CD14-positive monocyte (primary cell): ENCODE measurements at regions not wholly inside any gene's neighbourhood (a gene's known extent, or its start where the extent isn't known, plus 50 kb on each side); places are given as distances from the start of the nearest gene placed in this dataset.

ENCODE experiments used
- DNase-seq, 3 donors: peaks; one replicate each; pipeline ENCODE4 v3.0.0-alpha.2; 2011 to 2022
- H2AFZ ChIP-seq: 2 replicates; pipeline ENCODE4 v1.6.0; 2012; ENCODE audit warnings: mild to moderate bottlenecking, low read depth, low read length, inconsistent platforms; ENCODE audit not compliant: insufficient read depth, poor library complexity, severe bottlenecking
- H3K27ac ChIP-seq, 2 donors: 1 replicate in 1 of 2; 2 replicates in 1 of 2; pipeline ENCODE4 v1.5.1; 2012 to 2013; ENCODE audit warnings: low read length in 2 of 2, control low read depth in 1 of 2, inconsistent platforms in 1 of 2, low read depth in 1 of 2, mild to moderate bottlenecking in 1 of 2
- H3K27me3 ChIP-seq, 2 donors: one replicate each; pipeline versions ENCODE4 v1.6.0 to v1.6.1; 2011 to 2013; ENCODE audit warnings: low read length in 2 of 2; ENCODE audit not compliant: control insufficient read depth in 2 of 2, insufficient read depth in 2 of 2
- H3K36me3 ChIP-seq, 2 donors: replicated peaks in 1 of 2; 1 replicate in 1 of 2; 2 replicates in 1 of 2; pipeline versions ENCODE4 v1.5.1 to v1.6.1; 2012 to 2013; ENCODE audit warnings: low read length in 2 of 2, control low read depth in 1 of 2, inconsistent platforms in 1 of 2, mild to moderate bottlenecking in 1 of 2; ENCODE audit not compliant: insufficient read depth in 2 of 2, control insufficient read depth in 1 of 2
- H3K4me1 ChIP-seq, 2 donors: 1 replicate in 1 of 2; 2 replicates in 1 of 2; pipeline versions ENCODE4 v1.5.1 to v1.6.1; 2012 to 2013; ENCODE audit warnings: low read length in 2 of 2, control low read depth in 1 of 2, inconsistent platforms in 1 of 2, mild to moderate bottlenecking in 1 of 2, moderate library complexity in 1 of 2; ENCODE audit not compliant: insufficient read depth in 2 of 2, control insufficient read depth in 1 of 2
- H3K4me2 ChIP-seq: replicated peaks from 2 replicates; pipeline ENCODE3; 2012; ENCODE audit warnings: low read length, moderate library complexity, mild to moderate bottlenecking; ENCODE audit not compliant: poor library complexity, severe bottlenecking; ENCODE audit errors: extremely low read depth
- H3K4me3 ChIP-seq, 3 experiments: fragments of 200-600 bp in 1 of 3; sonication (generic) in 1 of 3; replicated peaks in 1 of 3; 1 replicate in 2 of 3; 2 replicates in 1 of 3; pipeline ENCODE4 v1.5.1; 2011 to 2013; ENCODE audit warnings: low read length in 3 of 3, mild to moderate bottlenecking in 3 of 3, control low read depth in 2 of 3, low read depth in 2 of 3, inconsistent platforms in 1 of 3, moderate library complexity in 1 of 3
- H3K79me2 ChIP-seq: 2 replicates; pipeline ENCODE4 v1.6.0; 2012; ENCODE audit warnings: mild to moderate bottlenecking, control low read depth, inconsistent platforms, low read length, moderate library complexity; ENCODE audit not compliant: insufficient read depth
- H3K9ac ChIP-seq: 2 replicates; pipeline ENCODE4 v1.6.0; 2017; ENCODE audit warnings: low read length, mild to moderate bottlenecking; ENCODE audit not compliant: insufficient read depth, poor library complexity, severe bottlenecking
- H3K9me3 ChIP-seq, 2 donors: replicated peaks in 1 of 2; 1 replicate in 1 of 2; 2 replicates in 1 of 2; pipeline versions ENCODE4 v1.5.1 to v1.6.1; 2012 to 2013; ENCODE audit warnings: low read length in 2 of 2, control low read depth in 1 of 2; ENCODE audit not compliant: control insufficient read depth in 1 of 2, insufficient read depth in 1 of 2
- H4K20me1 ChIP-seq: 2 replicates; pipeline ENCODE4 v1.6.0; 2012; ENCODE audit warnings: mild to moderate bottlenecking, low read length, control low read depth, moderate library complexity; ENCODE audit not compliant: insufficient read depth
- H3K27ac Mint-ChIP-seq, 7 donors: one replicate each; pipeline ENCODE4 v1.8.0; 2020; ENCODE audit warnings: mild to moderate bottlenecking in 7 of 7, mixed read lengths in 7 of 7, moderate library complexity in 6 of 7, inconsistent platforms in 2 of 7
- H3K27me3 Mint-ChIP-seq, 3 donors: one replicate each; pipeline ENCODE4 v1.8.0; 2021 to 2022; ENCODE audit warnings: low read depth in 3 of 3, mild to moderate bottlenecking in 3 of 3, mixed read lengths in 3 of 3, moderate library complexity in 3 of 3, inconsistent platforms in 1 of 3
- H3K36me3 Mint-ChIP-seq, 2 donors: one replicate each; pipeline ENCODE4 v1.8.0; 2020; ENCODE audit warnings: mixed read lengths in 2 of 2, inconsistent platforms in 1 of 2, mild to moderate bottlenecking in 1 of 2
- H3K4me1 Mint-ChIP-seq: one replicate; pipeline ENCODE4 v1.8.0; 2020; ENCODE audit warnings: mild to moderate bottlenecking, mixed read lengths
- H3K4me3 Mint-ChIP-seq, 2 donors: one replicate each; pipeline ENCODE4 v1.8.0; 2020; ENCODE audit warnings: mild to moderate bottlenecking in 2 of 2, mixed read lengths in 2 of 2, moderate library complexity in 1 of 2
- H3K9me3 Mint-ChIP-seq, 7 donors: one replicate each; pipeline ENCODE4 v1.8.0; 2020 to 2022; ENCODE audit warnings: mixed read lengths in 7 of 7, mild to moderate bottlenecking in 6 of 7, moderate library complexity in 6 of 7, inconsistent platforms in 2 of 7
- CTCF ChIP-seq: fragments of 200-600 bp; IDR thresholded peaks from one replicate; pipeline ENCODE4 v1.8.0; 2022; ENCODE audit warnings: antibody characterized with exemption, mild to moderate bottlenecking
- WGBS: methylation state at CpG from one replicate; pipeline ENCODE4 v1.1.5; 2013; ENCODE audit warnings: missing lambda C conversion rate; ENCODE audit not compliant: insufficient coverage; 5-methylcytosine and 5-hydroxymethylcytosine counted together
- intact Hi-C, 2 donors: fragments of 100-400 bp; cut with micrococcal nuclease; formaldehyde crosslinking; loops; one replicate each; pipeline versions ENCODE4 v1.15.0 to v1.15.1; 2023

- intact Hi-C loops = no loop called here
- Mint-ChIP-seq H3K9me3 (peaks cover 0 to 2% (median 0%) of the 10 kb centered on the region in 7 donors), H3K27me3 (peaks cover 15 to 46% (median 22%) of the 10 kb centered on the region in 3 donors), H3K27ac (no peak overlapping the region), H3K36me3 (no peaks in the 10 kb centered on the region), H3K4me3 (no peak overlapping the region), H3K4me1 (no peaks in the 10 kb centered on the region)
- no peak for DNase-seq
- Histone ChIP-seq H3K9ac (no peak overlapping the region), H3K27ac (no peak overlapping the region), H2AFZ (no peak overlapping the region), H4K20me1 (no peaks in the 10 kb centered on the region), H3K27me3 (peaks cover 14 to 23% of the 10 kb centered on the region in 2 donors), H3K4me2 (no peak overlapping the region), H3K79me2 (no peaks in the 10 kb centered on the region), H3K4me3 (no peak overlapping the region), H3K36me3 (no peaks in the 10 kb centered on the region), H3K9me3 (no peaks in the 10 kb centered on the region), H3K4me1 (no peaks in the 10 kb centered on the region)
- TF ChIP-seq CTCF = no peak
- 100% methylated on average over 1 of the region's 2 CpGs for WGBS
Observed at GRCh38 chr2:176560296-176560695, 291.1 kb downstream of the MTX2 start.

DNA sequence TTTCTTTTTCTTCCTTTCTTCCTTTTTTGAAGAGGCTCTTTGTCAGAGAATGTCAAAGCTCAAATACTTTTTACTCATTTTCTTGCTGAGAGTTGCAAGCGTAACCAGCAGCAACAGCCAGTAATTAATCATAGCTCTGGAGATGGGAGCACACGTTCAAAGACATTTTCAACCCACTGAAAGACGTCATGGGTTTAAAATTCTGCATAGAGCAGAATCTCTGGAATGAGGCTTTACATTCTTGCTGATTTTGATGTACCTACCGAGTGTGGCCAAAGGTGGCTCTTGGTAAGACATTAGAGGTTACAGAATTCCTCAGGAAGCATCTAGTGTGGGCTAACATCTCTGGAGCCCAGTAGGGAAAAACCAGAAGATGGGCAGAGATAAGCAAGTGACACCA, 292.5 kb downstream of the MTX2 start:
- H3K9me3 ChIP-seq = no peaks in the 10 kb centered on the region
- Mint-ChIP-seq H3K4me1 (no peaks in the 10 kb centered on the region), H3K36me3 (no peaks in the 10 kb centered on the region), H3K27ac (no peak overlapping the region), H3K27me3 (peaks cover 16 to 38% (median 20%) of the 10 kb centered on the region in 3 donors), H3K9me3 (peaks cover 0 to 2% (median 0%) of the 10 kb centered on the region in 7 donors), H3K4me3 (no peak overlapping the region)
- H4K20me1 ChIP-seq = no peaks in the 10 kb centered on the region
- H3K4me2 ChIP-seq = no peak overlapping the region
- DNase-seq = no peak
- 77% methylated on average over 3 of the region's 4 CpGs for WGBS
- TF ChIP-seq CTCF = no peak
- H3K27ac ChIP-seq = no peak overlapping the region
- peaks cover 11 to 15% of the 10 kb centered on the region in 2 donors for H3K27me3 ChIP-seq
- H3K4me1 ChIP-seq = no peaks in the 10 kb centered on the region
- H2AFZ ChIP-seq = no peak overlapping the region
- no peak overlapping the region for H3K9ac ChIP-seq
- H3K36me3 ChIP-seq = no peaks in the 10 kb centered on the region
- intact Hi-C loops = no loop called here
- no peak overlapping the region for H3K4me3 ChIP-seq
- H3K79me2 ChIP-seq = no peaks in the 10 kb centered on the region
